Peyer's patch (tissue), 4 donors: ENCODE measurements at regions not wholly inside any gene's neighbourhood (a gene's known extent, or its start where the extent isn't known, plus 50 kb on each side); places are given as distances from the start of the nearest gene placed in this dataset.
"Not testable (repeated sequence)": the region's sequence is repeated elsewhere in the genome, so short reads cannot be mapped to it uniquely, and the experiment has no call there.

Experiments used
- DNase-seq, 3 donors: peaks; one replicate each; pipeline ENCODE4 v3.0.0-alpha.2; 2017 to 2019
- H3K27ac ChIP-seq, 4 donors: fragments of 200-600 bp; sonication (generic); one replicate each; pipeline ENCODE4 v1.5.1; 2016 to 2019
- H3K27me3 ChIP-seq, 2 donors: fragments of 200-600 bp; sonication (generic); one replicate each; pipeline ENCODE4 v1.5.1; 2019
- H3K36me3 ChIP-seq, 3 donors: fragments of 200-600 bp; sonication (generic); one replicate each; pipeline ENCODE4 v1.5.1; 2016 to 2019
- H3K4me1 ChIP-seq, 4 donors: fragments of 200-600 bp; sonication (generic); one replicate each; pipeline ENCODE4 v1.5.1; 2016 to 2019
- H3K4me3 ChIP-seq, 4 donors: fragments of 200-600 bp; sonication (generic); 1 replicate in 3 of 4; 2 replicates in 1 of 4; pipeline ENCODE4 v1.5.1; 2016 to 2019; ENCODE audit warnings: mild to moderate bottlenecking in 1 of 4
- H3K9me3 ChIP-seq, 4 donors: fragments of 200-600 bp; sonication (generic); one replicate each; pipeline ENCODE4 v1.5.1; 2016 to 2019; ENCODE audit warnings: mild to moderate bottlenecking in 1 of 4
- CTCF ChIP-seq, 6 experiments: fragments of 450-650 bp in 4 of 6; fragments of 200-600 bp in 2 of 6; sonication (generic) in 1 of 6; IDR thresholded peaks; one replicate each; pipeline ENCODE4 v1.5.1; 2017 to 2019; ENCODE audit warnings: antibody characterized with exemption in 6 of 6, mild to moderate bottlenecking in 3 of 6, moderate library complexity in 1 of 6
- POLR2A ChIP-seq, 2 donors: fragments of 450-650 bp; IDR thresholded peaks; one replicate each; pipeline ENCODE4 v1.5.1; 2017; ENCODE audit warnings: antibody characterized with exemption in 2 of 2, mild to moderate bottlenecking in 2 of 2, moderate library complexity in 2 of 2

GRCh38 chr1:228655796-228656394 is 79.4 kb upstream of the RHOU start:
- DNase-seq = no peak
- Histone ChIP-seq H3K9me3 (no peaks in the 10 kb centered on the region), H3K27me3 (no peaks in the 10 kb centered on the region), H3K27ac (no peak overlapping the region), H3K4me3 (no peak overlapping the region), H3K4me1 (no peaks in the 10 kb centered on the region), H3K36me3 (no peaks in the 10 kb centered on the region)
- TF ChIP-seq CTCF (IDR thresholded peaks at IDR 0.05) (no peak), POLR2A (IDR thresholded peaks at IDR 0.05) (no peak)

GRCh38 chr1:228662007-228662689 is 73.1 kb upstream of the RHOU start:
- not testable (repeated sequence) for H3K4me1 ChIP-seq, H3K9me3 ChIP-seq, DNase-seq, H3K27me3 ChIP-seq, H3K36me3 ChIP-seq, H3K27ac ChIP-seq, H3K4me3 ChIP-seq

GRCh38 chr1:228664399-228664914 is 70.8 kb upstream of the RHOU start:
- H3K36me3 ChIP-seq = no peaks in the 10 kb centered on the region
- peak; percentile 63 to 91 (median 68) for DNase-seq
- peak overlapping the region in 1 of 4 donors; percentile 36 for H3K27ac ChIP-seq
- no peak overlapping the region for H3K4me3 ChIP-seq
- H3K27me3 ChIP-seq = no peaks in the 10 kb centered on the region
- no peaks in the 10 kb centered on the region for H3K4me1 ChIP-seq
- H3K9me3 ChIP-seq = no peaks in the 10 kb centered on the region
- TF ChIP-seq POLR2A (IDR thresholded peaks at IDR 0.05) = peak in 1 of 2 donors; percentile 16
- peak; percentile 59 to 94 (median 90) for TF ChIP-seq CTCF (IDR thresholded peaks at IDR 0.05)

- H3K4me1 ChIP-seq = no peaks in the 10 kb centered on the region
- no peaks in the 10 kb centered on the region for H3K36me3 ChIP-seq
- DNase-seq = no peak
- H3K9me3 ChIP-seq = no peaks in the 10 kb centered on the region
- no peak overlapping the region for H3K27ac ChIP-seq
- no peaks in the 10 kb centered on the region for H3K27me3 ChIP-seq
- no peak overlapping the region for H3K4me3 ChIP-seq
- TF ChIP-seq CTCF (IDR thresholded peaks at IDR 0.05) (no peak), POLR2A (IDR thresholded peaks at IDR 0.05) (no peak)
These were observed 68.3 kb upstream of the RHOU start for GRCh38 chr1:228666686-228667623.

GRCh38 chr1:228668553-228669241 is 66.6 kb upstream of the RHOU start:
- H3K9me3 ChIP-seq = no peaks in the 10 kb centered on the region
- no peak for TF ChIP-seq CTCF (IDR thresholded peaks at IDR 0.05)
- TF ChIP-seq POLR2A (IDR thresholded peaks at IDR 0.05) = no peak
- no peak overlapping the region for H3K27ac ChIP-seq
- no peaks in the 10 kb centered on the region for H3K27me3 ChIP-seq
- no peak overlapping the region for H3K4me3 ChIP-seq
- no peaks in the 10 kb centered on the region for H3K4me1 ChIP-seq
- H3K36me3 ChIP-seq = no peaks in the 10 kb centered on the region
- no peak for DNase-seq
